IPS-20b (cell line): ENCODE measurements at regions not wholly inside any gene's neighbourhood (a gene's known extent, or its start where the extent isn't known, plus 50 kb on each side); places are given as distances from the start of the nearest gene placed in this dataset.

Experiments used
- H3K27ac ChIP-seq: one replicate; pipeline ENCODE4 v1.5.1; 2013; ENCODE audit warnings: low read length
- H3K27me3 ChIP-seq: 2 replicates; pipeline ENCODE4 v1.6.1; 2013; ENCODE audit warnings: mild to moderate bottlenecking, low read length, inconsistent platforms; ENCODE audit not compliant: insufficient read depth
- H3K36me3 ChIP-seq: 2 replicates; pipeline ENCODE4 v1.6.1; 2013; ENCODE audit warnings: low read depth, mild to moderate bottlenecking, inconsistent platforms, low read length, moderate library complexity; ENCODE audit not compliant: insufficient read depth
- H3K4me1 ChIP-seq: 2 replicates; pipeline ENCODE4 v1.6.1; 2013; ENCODE audit warnings: mild to moderate bottlenecking, control low read depth, inconsistent platforms, low read length, moderate library complexity; ENCODE audit not compliant: insufficient read depth
- H3K4me3 ChIP-seq: 2 replicates; pipeline ENCODE4 v1.5.1; 2013; ENCODE audit warnings: mild to moderate bottlenecking, low read length, inconsistent platforms
- H3K9ac ChIP-seq: 2 replicates; pipeline ENCODE4 v1.6.1; 2013; ENCODE audit warnings: low read depth, mild to moderate bottlenecking, inconsistent platforms, low read length, moderate library complexity
- H3K9me3 ChIP-seq: 2 replicates; pipeline ENCODE4 v1.6.1; 2013; ENCODE audit warnings: mild to moderate bottlenecking, low read depth, low read length, inconsistent platforms; ENCODE audit not compliant: insufficient read depth

- H3K9me3 ChIP-seq, result no peaks in the 10 kb centered on the region
- H3K4me1 ChIP-seq, result no peaks in the 10 kb centered on the region
- H3K27ac ChIP-seq, result no peak overlapping the region
- no peak overlapping the region for H3K4me3 ChIP-seq
- no peak overlapping the region for H3K9ac ChIP-seq
- no peaks in the 10 kb centered on the region for H3K36me3 ChIP-seq
- no peaks in the 10 kb centered on the region for H3K27me3 ChIP-seq
Observed at GRCh38 chr2:17416884-17417391, 101.3 kb downstream of the RAD51AP2 start.

- H3K4me3 ChIP-seq, result no peak overlapping the region
- no peak overlapping the region for H3K9ac ChIP-seq
- H3K27me3 ChIP-seq, result no peaks in the 10 kb centered on the region
- H3K27ac ChIP-seq, result no peak overlapping the region
- no peaks in the 10 kb centered on the region for H3K4me1 ChIP-seq
- no peaks in the 10 kb centered on the region for H3K36me3 ChIP-seq
- no peaks in the 10 kb centered on the region; the same call in none of the 2 replicates for H3K9me3 ChIP-seq
Observed at GRCh38 chr2:17413036-17413435, 105.2 kb downstream of the RAD51AP2 start.

- Histone ChIP-seq H3K27ac (no peak overlapping the region), H3K9ac (no peak overlapping the region), H3K9me3 (no peaks in the 10 kb centered on the region; the same call in 1 of the 2 replicates), H3K4me3 (no peak overlapping the region), H3K27me3 (no peaks in the 10 kb centered on the region), H3K36me3 (no peaks in the 10 kb centered on the region), H3K4me1 (no peaks in the 10 kb centered on the region)
Observed at GRCh38 chr2:17401096-17401495, 117.1 kb downstream of the RAD51AP2 start.

- Histone ChIP-seq H3K27me3 (no peaks in the 10 kb centered on the region), H3K9me3 (no peaks in the 10 kb centered on the region), H3K4me1 (no peaks in the 10 kb centered on the region), H3K27ac (no peak overlapping the region), H3K9ac (no peak overlapping the region), H3K4me3 (no peak overlapping the region), H3K36me3 (no peaks in the 10 kb centered on the region)
Observed at GRCh38 chr2:17398770-17399169, 119.5 kb downstream of the RAD51AP2 start.

GRCh38 chr2:17388798-17389197 is 129.4 kb downstream of the RAD51AP2 start:
- no peaks in the 10 kb centered on the region for H3K27me3 ChIP-seq
- H3K9me3 ChIP-seq, result no peaks in the 10 kb centered on the region
- H3K4me1 ChIP-seq, result no peaks in the 10 kb centered on the region
- no peak overlapping the region for H3K4me3 ChIP-seq
- H3K36me3 ChIP-seq, result no peaks in the 10 kb centered on the region
- no peak overlapping the region for H3K27ac ChIP-seq
- no peak overlapping the region for H3K9ac ChIP-seq

- no peaks in the 10 kb centered on the region for H3K9me3 ChIP-seq
- no peak overlapping the region for H3K4me3 ChIP-seq
- no peaks in the 10 kb centered on the region for H3K36me3 ChIP-seq
- H3K27ac ChIP-seq, result no peak overlapping the region
- H3K9ac ChIP-seq, result no peak overlapping the region
- H3K27me3 ChIP-seq, result no peaks in the 10 kb centered on the region
- no peaks in the 10 kb centered on the region for H3K4me1 ChIP-seq
Observed at GRCh38 chr2:17387591-17387990, 130.6 kb downstream of the RAD51AP2 start.

- H3K36me3 ChIP-seq, result no peaks in the 10 kb centered on the region
- H3K27ac ChIP-seq, result no peak overlapping the region
- no peak overlapping the region for H3K4me3 ChIP-seq
- no peaks in the 10 kb centered on the region for H3K4me1 ChIP-seq
- no peak overlapping the region for H3K9ac ChIP-seq
- H3K9me3 ChIP-seq, result no peaks in the 10 kb centered on the region
- no peaks in the 10 kb centered on the region for H3K27me3 ChIP-seq
Observed at GRCh38 chr2:17386771-17387170, 131.5 kb downstream of the RAD51AP2 start.

- Histone ChIP-seq H3K36me3 (no peaks in the 10 kb centered on the region), H3K27ac (no peak overlapping the region), H3K9ac (no peak overlapping the region), H3K4me1 (no peaks in the 10 kb centered on the region), H3K4me3 (no peak overlapping the region), H3K27me3 (no peaks in the 10 kb centered on the region), H3K9me3 (no peaks in the 10 kb centered on the region)
Observed at GRCh38 chr2:17380003-17380402, 138.2 kb downstream of the RAD51AP2 start.

- no peaks in the 10 kb centered on the region for H3K4me1 ChIP-seq
- H3K27ac ChIP-seq, result no peak overlapping the region
- no peaks in the 10 kb centered on the region for H3K27me3 ChIP-seq
- H3K9ac ChIP-seq, result no peak overlapping the region
- no peaks in the 10 kb centered on the region for H3K9me3 ChIP-seq
- no peaks in the 10 kb centered on the region for H3K36me3 ChIP-seq
- H3K4me3 ChIP-seq, result no peak overlapping the region
Observed at GRCh38 chr2:17375262-17375661, 143.0 kb downstream of the RAD51AP2 start.

- H3K27ac ChIP-seq, result no peak overlapping the region
- H3K4me1 ChIP-seq, result no peaks in the 10 kb centered on the region
- H3K9me3 ChIP-seq, result no peaks in the 10 kb centered on the region
- no peak overlapping the region for H3K4me3 ChIP-seq
- no peaks in the 10 kb centered on the region for H3K36me3 ChIP-seq
- H3K27me3 ChIP-seq, result no peaks in the 10 kb centered on the region
- no peak overlapping the region for H3K9ac ChIP-seq
Observed at GRCh38 chr2:17373741-17374140, 144.5 kb downstream of the RAD51AP2 start.

- Histone ChIP-seq H3K4me1 (no peaks in the 10 kb centered on the region), H3K9ac (no peak overlapping the region), H3K27ac (no peak overlapping the region), H3K27me3 (no peaks in the 10 kb centered on the region), H3K36me3 (no peaks in the 10 kb centered on the region), H3K9me3 (no peaks in the 10 kb centered on the region), H3K4me3 (no peak overlapping the region)
Observed at GRCh38 chr2:17373041-17373440, 145.2 kb downstream of the RAD51AP2 start.

- Histone ChIP-seq H3K36me3 (no peaks in the 10 kb centered on the region), H3K9ac (no peak overlapping the region), H3K27me3 (no peaks in the 10 kb centered on the region), H3K4me3 (no peak overlapping the region), H3K27ac (no peak overlapping the region), H3K4me1 (no peaks in the 10 kb centered on the region), H3K9me3 (no peaks in the 10 kb centered on the region)
Observed at GRCh38 chr2:17363846-17364245, 154.4 kb downstream of the RAD51AP2 start.

- H3K9me3 ChIP-seq, result no peaks in the 10 kb centered on the region
- no peaks in the 10 kb centered on the region for H3K27me3 ChIP-seq
- no peaks in the 10 kb centered on the region for H3K36me3 ChIP-seq
- no peak overlapping the region for H3K4me3 ChIP-seq
- H3K27ac ChIP-seq, result no peak overlapping the region
- no peak overlapping the region for H3K9ac ChIP-seq
- H3K4me1 ChIP-seq, result no peaks in the 10 kb centered on the region
Observed at GRCh38 chr2:17362956-17363355, 155.3 kb downstream of the RAD51AP2 start.
